ENCODE measurements at regions not wholly inside any gene's neighbourhood (a gene's known extent, or its start where the extent isn't known, plus 50 kb on each side); places are given as distances from the start of the nearest gene placed in this dataset.

DNA sequence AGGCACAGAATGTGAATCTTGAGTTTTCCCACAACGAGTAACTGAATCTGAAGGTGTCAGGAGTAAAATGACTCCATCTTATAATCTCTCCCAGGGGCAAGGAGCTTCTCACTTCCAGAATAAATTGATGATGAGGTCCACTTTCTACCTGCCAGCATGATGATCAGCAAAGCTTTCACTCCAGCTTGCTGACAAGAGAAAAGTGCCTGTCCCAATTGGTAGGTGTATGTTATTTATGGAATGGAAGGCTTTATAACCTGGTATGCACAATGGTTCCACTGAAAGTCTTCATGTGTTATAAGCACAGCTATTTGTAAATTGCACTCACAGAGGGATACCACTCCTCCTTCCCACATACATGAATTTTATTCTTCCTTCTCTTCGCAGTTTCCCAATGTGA is 401.0 kb upstream of the UBE2E3 start:
- Histone ChIP-seq H3K27ac (ENCODE audit: low read length) (no peak overlapping the region), H3K9me3 (ENCODE audit: control insufficient read depth, insufficient read depth, low read depth, low read length) (no peaks in the 10 kb centered on the region), H3K4me3 (ENCODE audit: low read depth in 2 of 2, low read length in 2 of 2) (no peak overlapping the region), H3K4me1 (ENCODE audit: control insufficient read depth, insufficient read depth, low read length) (no peaks in the 10 kb centered on the region), H3K36me3 (ENCODE audit: control insufficient read depth, insufficient read depth, low read length) (no peaks in the 10 kb centered on the region), H3K27me3 (ENCODE audit: control insufficient read depth, insufficient read depth, low read length) (no peaks in the 10 kb centered on the region)
- DNase-seq (ENCODE audit: low read depth, low spot score) (no peak), ATAC-seq (no peak)
- CTCF ChIA-PET: no interaction called here
- TF ChIP-seq, protein P1, sequence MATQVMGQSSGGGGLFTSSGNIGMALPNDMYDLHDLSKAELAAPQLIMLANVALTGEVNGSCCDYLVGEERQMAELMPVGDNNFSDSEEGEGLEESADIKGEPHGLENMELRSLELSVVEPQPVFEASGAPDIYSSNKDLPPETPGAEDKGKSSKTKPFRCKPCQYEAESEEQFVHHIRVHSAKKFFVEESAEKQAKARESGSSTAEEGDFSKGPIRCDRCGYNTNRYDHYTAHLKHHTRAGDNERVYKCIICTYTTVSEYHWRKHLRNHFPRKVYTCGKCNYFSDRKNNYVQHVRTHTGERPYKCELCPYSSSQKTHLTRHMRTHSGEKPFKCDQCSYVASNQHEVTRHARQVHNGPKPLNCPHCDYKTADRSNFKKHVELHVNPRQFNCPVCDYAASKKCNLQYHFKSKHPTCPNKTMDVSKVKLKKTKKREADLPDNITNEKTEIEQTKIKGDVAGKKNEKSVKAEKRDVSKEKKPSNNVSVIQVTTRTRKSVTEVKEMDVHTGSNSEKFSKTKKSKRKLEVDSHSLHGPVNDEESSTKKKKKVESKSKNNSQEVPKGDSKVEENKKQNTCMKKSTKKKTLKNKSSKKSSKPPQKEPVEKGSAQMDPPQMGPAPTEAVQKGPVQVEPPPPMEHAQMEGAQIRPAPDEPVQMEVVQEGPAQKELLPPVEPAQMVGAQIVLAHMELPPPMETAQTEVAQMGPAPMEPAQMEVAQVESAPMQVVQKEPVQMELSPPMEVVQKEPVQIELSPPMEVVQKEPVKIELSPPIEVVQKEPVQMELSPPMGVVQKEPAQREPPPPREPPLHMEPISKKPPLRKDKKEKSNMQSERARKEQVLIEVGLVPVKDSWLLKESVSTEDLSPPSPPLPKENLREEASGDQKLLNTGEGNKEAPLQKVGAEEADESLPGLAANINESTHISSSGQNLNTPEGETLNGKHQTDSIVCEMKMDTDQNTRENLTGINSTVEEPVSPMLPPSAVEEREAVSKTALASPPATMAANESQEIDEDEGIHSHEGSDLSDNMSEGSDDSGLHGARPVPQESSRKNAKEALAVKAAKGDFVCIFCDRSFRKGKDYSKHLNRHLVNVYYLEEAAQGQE (IDR thresholded peaks at IDR 0.05; ENCODE audit: insufficient read depth in 1 of 2, low read depth in 2 of 2, low read length in 1 of 2): no peak
- BruUV-seq (replicated peaks): no TSS peak
- POLR2A ChIA-PET: no interaction called here
- intact Hi-C loops (cut with micrococcal nuclease; ENCODE audit: unreplicated experiment) (no loop called here), in situ Hi-C loops (cut with HindIII; ENCODE audit: low pct_unique_long_range_greater_than_20kb, low sequenced_read_pairs) (no loop called here)

GRCh38 chr2:180578441-180578840 is 402.0 kb upstream of the UBE2E3 start:
- ATAC-seq: no peak
- intact Hi-C loops (cut with micrococcal nuclease; ENCODE audit: unreplicated experiment) (no loop called here), in situ Hi-C loops (cut with HindIII; ENCODE audit: low pct_unique_long_range_greater_than_20kb, low sequenced_read_pairs) (no loop called here)
- Histone ChIP-seq H3K9me3 (ENCODE audit: control insufficient read depth, insufficient read depth, low read depth, low read length) (no peaks in the 10 kb centered on the region), H3K4me3 (ENCODE audit: low read depth in 2 of 2, low read length in 2 of 2) (no peak overlapping the region), H3K27me3 (ENCODE audit: control insufficient read depth, insufficient read depth, low read length) (no peaks in the 10 kb centered on the region), H3K27ac (ENCODE audit: low read length) (no peak overlapping the region), H3K36me3 (ENCODE audit: control insufficient read depth, insufficient read depth, low read length) (no peaks in the 10 kb centered on the region), H3K4me1 (ENCODE audit: control insufficient read depth, insufficient read depth, low read length) (no peaks in the 10 kb centered on the region)
- no peak for DNase-seq (ENCODE audit: low read depth, low spot score)
- TF ChIP-seq POLR2AphosphoS5 (IDR thresholded peaks at IDR 0.05; ENCODE audit: low read depth, low read length) (no peak), CTCF (IDR thresholded peaks at IDR 0.05) (no peak), TCF7L2 (IDR thresholded peaks at IDR 0.05; ENCODE audit: low read depth, low read length) (no peak), SIN3A (IDR thresholded peaks at IDR 0.05; ENCODE audit: borderline replicate concordance, insufficient read depth, low read depth, low read length) (no peak)
- TF ChIP-seq, protein P1 (IDR thresholded peaks at IDR 0.05; ENCODE audit: insufficient read depth in 1 of 2, low read depth in 2 of 2, low read length in 1 of 2): no peak
- no TSS peak for BruUV-seq (replicated peaks)
- POLR2A ChIA-PET: no interaction called here
- CTCF ChIA-PET: no interaction called here
